ENCODE measurements at regions not wholly inside any gene's neighbourhood (a gene's known extent, or its start where the extent isn't known, plus 50 kb on each side); places are given as distances from the start of the nearest gene placed in this dataset.

DNA sequence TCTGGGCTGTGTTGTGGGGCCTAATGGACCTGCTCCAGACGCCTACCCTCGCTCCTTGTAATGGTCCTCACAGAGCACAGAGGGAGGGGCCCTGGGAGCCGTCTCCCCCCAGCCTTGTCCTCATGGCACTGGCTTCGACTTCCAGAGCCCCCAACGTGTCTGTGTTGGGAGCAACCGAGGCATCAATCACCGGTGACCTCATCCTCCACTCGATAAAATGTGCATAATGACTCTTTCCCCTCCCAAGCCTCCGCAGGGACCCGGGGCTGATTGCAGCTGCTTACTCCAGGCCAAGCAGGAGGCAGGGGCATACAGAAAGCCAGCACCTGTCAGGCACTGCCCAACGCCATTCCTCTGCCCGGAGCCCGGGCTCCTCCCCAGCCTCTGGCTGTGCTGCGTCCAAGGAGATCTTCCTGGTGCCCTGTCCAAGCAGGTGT is 271.7 kb downstream of the NDUFA10 start:
- no peaks in the 10 kb centered on the region for H3K9me3 ChIP-seq (ENCODE audit: control insufficient read depth in 4 of 4, low read length in 3 of 4)
- H3K4me3 ChIP-seq (ENCODE audit: low read depth in 1 of 3, low read length in 3 of 3), result no peak overlapping the region
- H3K27me3 ChIP-seq (ENCODE audit: control insufficient read depth in 4 of 4, insufficient read depth in 4 of 4, low read length in 3 of 4), result no peaks in the 10 kb centered on the region
- H3K9ac ChIP-seq (ENCODE audit: low read depth in 1 of 2, low read length in 2 of 2), result no peak overlapping the region
- H3K27ac ChIP-seq (ENCODE audit: low read depth in 1 of 2, low read length in 2 of 2), result no peak overlapping the region
- WGBS, result 87% methylated on average over 14 of the region's 14 CpGs
- TF ChIP-seq REST (IDR thresholded peaks at IDR 0.05), result no peak
- TF ChIP-seq, protein P1, sequence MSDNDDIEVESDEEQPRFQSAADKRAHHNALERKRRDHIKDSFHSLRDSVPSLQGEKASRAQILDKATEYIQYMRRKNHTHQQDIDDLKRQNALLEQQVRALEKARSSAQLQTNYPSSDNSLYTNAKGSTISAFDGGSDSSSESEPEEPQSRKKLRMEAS (IDR thresholded peaks at IDR 0.05), result no peak
- no peak for TF ChIP-seq EGR1 (IDR thresholded peaks at IDR 0.05; ENCODE audit: low read depth in 2 of 2)
- TF ChIP-seq SP1 (IDR thresholded peaks at IDR 0.05), result no peak
- TF ChIP-seq, protein P2, sequence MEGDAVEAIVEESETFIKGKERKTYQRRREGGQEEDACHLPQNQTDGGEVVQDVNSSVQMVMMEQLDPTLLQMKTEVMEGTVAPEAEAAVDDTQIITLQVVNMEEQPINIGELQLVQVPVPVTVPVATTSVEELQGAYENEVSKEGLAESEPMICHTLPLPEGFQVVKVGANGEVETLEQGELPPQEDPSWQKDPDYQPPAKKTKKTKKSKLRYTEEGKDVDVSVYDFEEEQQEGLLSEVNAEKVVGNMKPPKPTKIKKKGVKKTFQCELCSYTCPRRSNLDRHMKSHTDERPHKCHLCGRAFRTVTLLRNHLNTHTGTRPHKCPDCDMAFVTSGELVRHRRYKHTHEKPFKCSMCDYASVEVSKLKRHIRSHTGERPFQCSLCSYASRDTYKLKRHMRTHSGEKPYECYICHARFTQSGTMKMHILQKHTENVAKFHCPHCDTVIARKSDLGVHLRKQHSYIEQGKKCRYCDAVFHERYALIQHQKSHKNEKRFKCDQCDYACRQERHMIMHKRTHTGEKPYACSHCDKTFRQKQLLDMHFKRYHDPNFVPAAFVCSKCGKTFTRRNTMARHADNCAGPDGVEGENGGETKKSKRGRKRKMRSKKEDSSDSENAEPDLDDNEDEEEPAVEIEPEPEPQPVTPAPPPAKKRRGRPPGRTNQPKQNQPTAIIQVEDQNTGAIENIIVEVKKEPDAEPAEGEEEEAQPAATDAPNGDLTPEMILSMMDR (IDR thresholded peaks at IDR 0.05; ENCODE audit: low read depth, low read length, missing input control), result no peak
- TF ChIP-seq HNF4A (conservative IDR thresholded peaks at IDR 0.05), result no peak
- TF ChIP-seq FOXA1 (IDR thresholded peaks at IDR 0.05), result no peak
- TF ChIP-seq NR2F2 (IDR thresholded peaks at IDR 0.05), result no peak
- no peak for TF ChIP-seq ATF3 (IDR thresholded peaks at IDR 0.05)
- no peak for DNase-seq (ENCODE audit: low spot score)
- peaks cover 0 to 4% (median 0%) of the 10 kb centered on the region in 4 donors for H3K4me1 ChIP-seq (ENCODE audit: control insufficient read depth in 4 of 4, insufficient read depth in 4 of 4, low read length in 3 of 4)
- no peaks in the 10 kb centered on the region for H3K36me3 ChIP-seq (ENCODE audit: control insufficient read depth in 4 of 4, insufficient read depth in 3 of 4, low read depth in 1 of 4, low read length in 3 of 4)

GRCh38 chr2:239752951-239753350 is 272.2 kb downstream of the NDUFA10 start:
- H3K9ac ChIP-seq (ENCODE audit: low read depth in 1 of 2, low read length in 2 of 2), result no peak overlapping the region
- H3K4me1 ChIP-seq (ENCODE audit: control insufficient read depth in 4 of 4, insufficient read depth in 4 of 4, low read length in 3 of 4), result peaks cover 0 to 4% (median 0%) of the 10 kb centered on the region in 4 donors
- H3K9me3 ChIP-seq (ENCODE audit: control insufficient read depth in 4 of 4, low read length in 3 of 4), result no peaks in the 10 kb centered on the region
- no peaks in the 10 kb centered on the region for H3K36me3 ChIP-seq (ENCODE audit: control insufficient read depth in 4 of 4, insufficient read depth in 3 of 4, low read depth in 1 of 4, low read length in 3 of 4)
- no peak overlapping the region for H3K4me3 ChIP-seq (ENCODE audit: low read depth in 1 of 3, low read length in 3 of 3)
- no peak overlapping the region for H3K27ac ChIP-seq (ENCODE audit: low read depth in 1 of 2, low read length in 2 of 2)
- WGBS, result 75% methylated on average over 13 of the region's 13 CpGs
- DNase-seq (ENCODE audit: low spot score), result no peak
- H3K27me3 ChIP-seq (ENCODE audit: control insufficient read depth in 4 of 4, insufficient read depth in 4 of 4, low read length in 3 of 4), result no peaks in the 10 kb centered on the region
- TF ChIP-seq TAF1 (conservative IDR thresholded peaks at IDR 0.05) (no peak), HNF4G (IDR thresholded peaks at IDR 0.05) (no peak), GABPA (IDR thresholded peaks at IDR 0.05 in 1 of 2, conservative IDR thresholded peaks at IDR 0.05 in 1 of 2) (no peak), SP1 (IDR thresholded peaks at IDR 0.05) (no peak), NR2F2 (IDR thresholded peaks at IDR 0.05) (no peak), FOXA1 (IDR thresholded peaks at IDR 0.05) (no peak), RAD21 (IDR thresholded peaks at IDR 0.05) (no peak), ZBTB33 (IDR thresholded peaks at IDR 0.05) (no peak), RXRA (IDR thresholded peaks at IDR 0.05) (no peak), EGR1 (IDR thresholded peaks at IDR 0.05; ENCODE audit: low read depth in 2 of 2) (no peak), YY1 (IDR thresholded peaks at IDR 0.05) (no peak), FOXA2 (IDR thresholded peaks at IDR 0.05) (no peak), JUND (IDR thresholded peaks at IDR 0.05) (no peak), ATF3 (IDR thresholded peaks at IDR 0.05) (no peak)
- TF ChIP-seq, protein P2 (IDR thresholded peaks at IDR 0.05; ENCODE audit: low read depth, low read length, missing input control), result no peak
- TF ChIP-seq, protein P1 (IDR thresholded peaks at IDR 0.05), result no peak

Measured in liver (tissue), 8 donors.